ENCODE measurements at regions not wholly inside any gene's neighbourhood (a gene's known extent, or its start where the extent isn't known, plus 50 kb on each side); places are given as distances from the start of the nearest gene placed in this dataset.

- H3K27me3 Mint-ChIP-seq (ENCODE audit: low read depth): peaks cover 17% of the 10 kb centered on the region
- H3K36me3 Mint-ChIP-seq (ENCODE audit: low read depth): no peaks in the 10 kb centered on the region
- H3K4me3 Mint-ChIP-seq: no peak overlapping the region
- no peaks in the 10 kb centered on the region for H3K9me3 Mint-ChIP-seq
- no peaks in the 10 kb centered on the region for H3K4me1 Mint-ChIP-seq (ENCODE audit: low read depth)
- H3K27ac Mint-ChIP-seq: no peak overlapping the region
Measured at GRCh38 chr1:172973424-172973823, 77.3 kb downstream of the TNFSF18 start.

GRCh38 chr1:172976222-172977041 lies 74.3 kb downstream of the TNFSF18 start:
- H3K27me3 Mint-ChIP-seq (ENCODE audit: low read depth): peaks cover 14% of the 10 kb centered on the region

GRCh38 chr1:172977296-172978017 lies 73.3 kb downstream of the TNFSF18 start:
- H3K27ac Mint-ChIP-seq: no peak overlapping the region
- no peak overlapping the region for H3K4me3 Mint-ChIP-seq
- H3K27me3 Mint-ChIP-seq (ENCODE audit: low read depth): peaks cover 9% of the 10 kb centered on the region
- no peaks in the 10 kb centered on the region for H3K9me3 Mint-ChIP-seq
- no peaks in the 10 kb centered on the region for H3K36me3 Mint-ChIP-seq (ENCODE audit: low read depth)
- H3K4me1 Mint-ChIP-seq (ENCODE audit: low read depth): no peaks in the 10 kb centered on the region

More at GRCh38 chr1:172976222-172977041, 74.3 kb downstream of the TNFSF18 start:
- Mint-ChIP-seq H3K9me3 (no peaks in the 10 kb centered on the region), H3K4me3 (no peak overlapping the region), H3K4me1 (ENCODE audit: low read depth) (no peaks in the 10 kb centered on the region), H3K27ac (no peak overlapping the region), H3K36me3 (ENCODE audit: low read depth) (no peaks in the 10 kb centered on the region)

- Mint-ChIP-seq H3K4me1 (ENCODE audit: low read depth) (no peaks in the 10 kb centered on the region), H3K9me3 (no peaks in the 10 kb centered on the region), H3K27me3 (ENCODE audit: low read depth) (peaks cover 4% of the 10 kb centered on the region), H3K4me3 (no peak overlapping the region), H3K27ac (no peak overlapping the region), H3K36me3 (ENCODE audit: low read depth) (no peaks in the 10 kb centered on the region)
Measured at GRCh38 chr1:172978595-172978994, 72.1 kb downstream of the TNFSF18 start.

- H3K9me3 Mint-ChIP-seq: no peaks in the 10 kb centered on the region
- H3K4me1 Mint-ChIP-seq (ENCODE audit: low read depth): no peaks in the 10 kb centered on the region
- H3K27ac Mint-ChIP-seq: no peak overlapping the region
- H3K36me3 Mint-ChIP-seq (ENCODE audit: low read depth): no peaks in the 10 kb centered on the region
- H3K4me3 Mint-ChIP-seq: no peak overlapping the region
- peaks cover 4% of the 10 kb centered on the region for H3K27me3 Mint-ChIP-seq (ENCODE audit: low read depth)
Measured at GRCh38 chr1:172979828-172980227, 70.9 kb downstream of the TNFSF18 start.

DNA sequence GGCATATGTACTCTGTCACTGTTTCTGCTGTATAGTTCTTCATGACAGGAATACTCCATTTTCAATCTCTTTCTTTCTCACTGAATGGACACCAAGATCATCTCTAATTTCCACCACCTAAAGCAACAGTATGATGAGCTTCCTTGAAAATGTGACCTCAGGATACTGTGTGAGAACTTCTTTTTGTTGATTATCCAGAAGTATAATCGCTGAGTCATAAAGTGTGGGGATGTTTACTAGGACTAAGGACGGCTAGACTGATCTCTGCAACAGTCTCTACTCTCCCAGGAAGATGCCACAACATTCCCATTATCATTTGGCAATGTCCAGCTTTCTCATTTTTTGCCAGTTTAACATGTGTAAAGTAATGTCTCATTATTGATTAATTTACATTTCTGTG lies 70.3 kb downstream of the TNFSF18 start:
- Mint-ChIP-seq H3K4me1 (ENCODE audit: low read depth) (no peaks in the 10 kb centered on the region), H3K4me3 (no peak overlapping the region), H3K27me3 (ENCODE audit: low read depth) (peaks cover 4% of the 10 kb centered on the region), H3K9me3 (no peaks in the 10 kb centered on the region), H3K27ac (no peak overlapping the region), H3K36me3 (ENCODE audit: low read depth) (no peaks in the 10 kb centered on the region)

GRCh38 chr1:172980971-172981370 lies 69.8 kb downstream of the TNFSF18 start:
- Mint-ChIP-seq H3K9me3 (no peaks in the 10 kb centered on the region), H3K27me3 (ENCODE audit: low read depth) (peaks cover 4% of the 10 kb centered on the region), H3K4me3 (no peak overlapping the region), H3K36me3 (ENCODE audit: low read depth) (no peaks in the 10 kb centered on the region), H3K27ac (no peak overlapping the region), H3K4me1 (ENCODE audit: low read depth) (no peaks in the 10 kb centered on the region)
